ENCODE measurements at regions not wholly inside any gene's neighbourhood (a gene's known extent, or its start where the extent isn't known, plus 50 kb on each side); places are given as distances from the start of the nearest gene placed in this dataset.

DNA sequence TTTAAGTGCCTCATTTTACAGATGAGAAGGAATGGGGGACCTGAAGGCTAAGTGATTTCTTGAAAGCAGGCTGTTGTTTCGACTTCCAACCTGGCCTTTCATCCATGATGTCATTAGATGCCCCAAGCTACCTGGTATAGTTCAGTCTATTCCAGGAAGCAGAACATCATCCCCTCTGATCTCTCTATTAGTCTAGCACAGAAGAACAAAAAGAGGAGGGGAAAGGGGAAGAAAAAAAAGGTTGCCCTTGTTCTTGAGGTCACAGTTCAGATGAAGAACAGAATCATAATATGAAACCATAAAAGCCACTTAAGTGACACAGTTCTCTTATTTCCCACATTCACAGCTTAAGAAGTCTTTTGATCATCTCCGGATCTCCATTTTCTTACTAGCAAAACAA is 386.2 kb upstream of the HNRNPA3 start:
- no peak for TF ChIP-seq GATA3 (IDR thresholded peaks at IDR 0.05; ENCODE audit: low read depth, low read length)
- TF ChIP-seq GATA2 (IDR thresholded peaks at IDR 0.05; ENCODE audit: low read depth, low read length) = no peak

Data from SH-SY5Y (cell line).